ENCODE measurements at regions not wholly inside any gene's neighbourhood (a gene's known extent, or its start where the extent isn't known, plus 50 kb on each side); places are given as distances from the start of the nearest gene placed in this dataset.

GRCh38 chr7:17481118-17481517 is 182.7 kb downstream of the AHR start:
- DNase-seq (ENCODE audit: low read depth in 2 of 2) = no peak

- no peak for DNase-seq (ENCODE audit: low read depth in 2 of 2)
Measured at GRCh38 chr7:17485368-17485767, 186.9 kb downstream of the AHR start.

- no peak for DNase-seq (ENCODE audit: low read depth in 2 of 2)
Measured at GRCh38 chr7:17485904-17486303, 187.5 kb downstream of the AHR start.

GRCh38 chr7:17486835-17487234 is 188.4 kb downstream of the AHR start:
- DNase-seq (ENCODE audit: low read depth in 2 of 2) = no peak

GRCh38 chr7:17487343-17487742 is 188.9 kb downstream of the AHR start:
- DNase-seq (ENCODE audit: low read depth in 2 of 2) = no peak

- DNase-seq (ENCODE audit: low read depth in 2 of 2) = no peak
Measured at GRCh38 chr7:17488829-17489228, 190.4 kb downstream of the AHR start.

GRCh38 chr7:17489961-17490360 is 191.5 kb downstream of the AHR start:
- DNase-seq (ENCODE audit: low read depth in 2 of 2) = no peak

GRCh38 chr7:17490825-17491224 is 192.4 kb downstream of the AHR start:
- DNase-seq (ENCODE audit: low read depth in 2 of 2) = no peak

GRCh38 chr7:17492437-17492836 is 194.0 kb downstream of the AHR start:
- no peak for DNase-seq (ENCODE audit: low read depth in 2 of 2)

- peak in 1 of 2 donors; percentile 11 for DNase-seq (ENCODE audit: low read depth in 2 of 2)
Measured at GRCh38 chr7:17493446-17493845, 195.0 kb downstream of the AHR start.

GRCh38 chr7:17495655-17496394 is 197.4 kb downstream of the AHR start:
- no peak for DNase-seq (ENCODE audit: low read depth in 2 of 2)

- DNase-seq (ENCODE audit: low read depth in 2 of 2) = no peak
Measured at GRCh38 chr7:17497136-17497535, 198.7 kb downstream of the AHR start.

- DNase-seq (ENCODE audit: low read depth in 2 of 2) = no peak
Measured at GRCh38 chr7:17497549-17498167, 199.2 kb downstream of the AHR start.

GRCh38 chr7:17498230-17498629 is 199.8 kb downstream of the AHR start:
- peak in 1 of 2 donors; percentile 7 for DNase-seq (ENCODE audit: low read depth in 2 of 2)

- DNase-seq (ENCODE audit: low read depth in 2 of 2) = no peak
Measured at GRCh38 chr7:17500736-17501135, 202.3 kb downstream of the AHR start.

- no peak for DNase-seq (ENCODE audit: low read depth in 2 of 2)
Measured at GRCh38 chr7:17501441-17502212, 203.2 kb downstream of the AHR start.

- no peak for DNase-seq (ENCODE audit: low read depth in 2 of 2)
Measured at GRCh38 chr7:17502213-17503060, 204.0 kb downstream of the AHR start.

GRCh38 chr7:17506095-17506494 is 207.6 kb downstream of the AHR start:
- no peak for DNase-seq (ENCODE audit: low read depth in 2 of 2)

GRCh38 chr7:17506596-17506995 is 208.1 kb downstream of the AHR start:
- DNase-seq (ENCODE audit: low read depth in 2 of 2) = no peak

GRCh38 chr7:17507717-17508116 is 209.3 kb downstream of the AHR start:
- DNase-seq (ENCODE audit: low read depth in 2 of 2) = no peak

- no peak for DNase-seq (ENCODE audit: low read depth in 2 of 2)
Measured at GRCh38 chr7:17512181-17512675, 213.8 kb downstream of the AHR start.

All from lung microvascular endothelial cell (primary cell).